Endothelial cell of hepatic sinusoid (primary cell): ENCODE measurements at regions not wholly inside any gene's neighbourhood (a gene's known extent, or its start where the extent isn't known, plus 50 kb on each side); places are given as distances from the start of the nearest gene placed in this dataset.
"Not testable (repeated sequence)": the region's sequence is repeated elsewhere in the genome, so short reads cannot be mapped to it uniquely, and the experiment has no call there.

Experiments
- in situ Hi-C: cut with HindIII; loops from 2 replicates; pipeline ENCODE4 v1.10.0; 2017; ENCODE audit warnings: low sequenced_read_pairs

DNA sequence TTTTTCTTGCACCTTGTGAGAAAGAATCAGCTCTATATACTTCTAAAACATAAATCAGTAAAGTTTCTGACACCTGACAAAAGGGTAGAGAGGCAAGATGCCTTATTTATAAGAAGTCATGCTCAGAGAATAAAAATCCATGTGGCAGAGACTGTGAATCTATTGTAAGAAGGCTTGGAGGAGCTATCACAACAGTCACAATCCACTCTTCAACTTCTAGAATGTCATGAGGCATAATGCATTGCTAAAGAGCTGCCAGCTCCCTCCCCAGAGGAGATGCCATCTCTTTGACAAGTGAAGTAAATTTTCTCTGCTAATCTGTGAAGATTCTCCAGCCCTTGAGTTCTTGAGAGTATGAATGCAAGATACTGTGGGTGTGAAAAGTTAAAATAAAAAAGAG is 971.2 kb upstream of the IGFBP7 start:
- in situ Hi-C loops: no loop called here

DNA sequence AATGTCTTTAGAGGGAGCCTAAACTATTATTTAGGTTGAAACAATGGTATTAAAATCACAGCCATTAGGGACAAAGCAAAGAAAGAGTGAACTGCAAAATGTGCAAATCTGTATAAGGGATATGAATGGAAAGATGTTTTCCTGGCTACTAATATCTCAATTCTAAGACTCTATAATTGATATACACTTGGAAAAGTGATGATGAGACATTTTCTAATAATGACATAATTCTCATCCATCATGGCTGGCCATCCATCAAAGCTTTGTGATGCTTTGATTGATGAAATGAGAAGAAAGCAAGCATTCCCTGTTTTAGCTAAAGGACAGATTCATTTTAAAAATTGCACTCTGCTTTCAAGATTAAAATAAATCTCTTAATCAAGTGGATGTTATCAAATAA is 965.5 kb upstream of the IGFBP7 start:
- in situ Hi-C loops: no loop called here

DNA sequence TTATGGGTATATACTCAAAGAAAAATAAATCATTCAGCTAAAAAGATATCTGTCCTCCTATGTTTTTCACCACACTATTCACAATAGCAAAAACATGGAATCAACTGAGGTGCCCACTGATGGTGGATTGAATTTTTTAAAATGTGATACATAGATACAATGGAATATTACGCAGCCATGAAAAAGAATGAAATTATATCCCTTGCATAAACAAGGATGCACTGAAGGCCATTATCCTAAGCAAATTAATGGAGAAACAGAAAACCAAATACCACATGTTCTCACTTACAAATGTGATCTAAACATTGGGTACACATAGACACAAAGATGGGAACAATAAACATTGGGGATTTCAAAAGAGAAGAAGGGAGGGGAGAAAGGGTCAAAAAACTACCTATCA is 964.2 kb upstream of the IGFBP7 start:
- in situ Hi-C loops: no loop called here

DNA sequence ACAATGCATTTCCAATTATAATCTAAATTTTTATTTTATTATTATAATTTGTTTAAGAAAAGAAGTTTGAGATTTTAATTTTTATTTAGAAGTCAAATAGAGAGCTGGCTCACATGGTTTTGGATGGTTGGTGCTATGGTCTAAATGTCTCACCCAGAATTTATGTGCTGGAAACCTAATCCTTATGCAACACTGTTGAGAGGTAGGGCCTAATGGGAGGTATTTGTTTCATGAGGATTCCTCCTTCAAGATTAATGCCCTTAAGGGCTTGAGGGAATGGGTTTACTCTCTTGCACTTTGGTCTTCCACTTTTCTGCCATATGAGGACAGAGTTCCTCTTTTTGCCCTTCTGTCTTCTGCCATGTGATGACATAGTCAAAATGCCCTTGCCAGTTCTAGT is 960.5 kb upstream of the IGFBP7 start:
- in situ Hi-C loops: no loop called here

DNA sequence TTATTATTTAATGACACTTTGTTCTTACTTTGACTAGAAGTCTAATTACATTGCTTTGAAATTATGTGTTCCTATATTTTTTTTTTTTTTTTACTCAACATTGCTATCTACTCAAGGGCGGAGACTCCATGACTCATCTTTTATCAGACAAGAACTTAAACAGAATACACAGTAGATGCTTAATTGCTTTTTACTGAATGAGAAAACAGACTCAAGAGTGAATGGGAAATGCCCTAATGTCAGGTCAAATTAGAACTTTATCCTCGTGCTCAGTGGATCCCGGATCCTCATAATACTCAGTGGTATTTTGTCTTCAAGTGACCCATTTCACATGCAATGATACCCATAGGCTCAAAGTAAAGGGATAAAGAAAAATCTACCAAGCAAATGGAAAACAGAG is 954.5 kb upstream of the IGFBP7 start:
- in situ Hi-C loops: no loop called here

DNA sequence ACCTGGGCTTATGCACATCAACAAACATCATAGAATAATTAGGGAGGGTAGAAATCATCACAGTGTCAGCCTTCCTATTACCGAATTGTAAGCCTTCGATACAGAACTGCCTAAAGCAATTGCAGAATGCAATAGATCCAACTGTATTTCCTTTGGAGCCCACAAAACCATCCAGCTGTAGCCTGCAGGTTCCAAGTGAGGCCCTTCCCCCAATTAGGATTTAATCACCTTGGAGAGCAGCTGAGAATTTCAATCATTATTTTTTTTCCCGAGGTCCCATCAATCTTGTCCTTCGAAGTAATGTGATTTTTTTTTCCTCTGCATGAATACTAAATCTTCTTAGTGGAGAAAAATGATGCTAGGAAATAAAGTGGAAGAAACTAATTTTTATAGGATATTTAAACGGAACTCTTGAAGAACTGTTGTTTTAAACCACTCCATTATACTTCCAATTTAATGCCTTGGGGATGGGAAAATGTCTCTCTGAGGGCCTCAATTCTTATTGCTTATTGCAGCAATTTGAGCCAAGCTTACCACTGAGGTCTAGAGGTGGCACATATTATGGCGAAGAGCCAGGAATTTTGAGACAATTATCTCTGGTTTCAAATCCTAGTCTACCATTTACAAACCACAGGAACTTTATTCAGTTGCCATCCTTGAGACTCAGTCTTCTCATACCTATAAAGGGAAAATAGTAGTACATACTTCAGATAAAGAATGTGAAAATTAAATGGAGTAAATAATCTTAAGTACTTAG is 953.4 kb upstream of the IGFBP7 start:
- in situ Hi-C loops: no loop called here

DNA sequence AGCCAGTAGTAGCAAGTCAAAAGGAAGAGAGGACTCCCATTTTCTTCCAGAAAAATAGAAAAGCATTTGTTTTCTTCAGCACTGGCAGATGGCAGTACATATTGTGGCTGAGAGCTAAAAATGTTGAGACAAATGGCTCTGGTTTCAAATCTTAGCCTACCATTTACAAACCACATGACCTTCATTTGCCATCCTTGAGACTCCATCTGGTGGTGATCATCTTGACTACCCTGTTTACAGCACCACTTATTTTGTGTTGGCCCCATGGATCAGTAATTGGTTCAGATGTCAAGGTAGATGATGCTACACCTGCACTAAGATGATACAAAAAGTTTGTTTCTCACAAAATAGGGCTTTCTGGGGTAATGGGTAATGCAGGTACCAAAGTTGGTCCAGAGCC is 951.8 kb upstream of the IGFBP7 start:
- in situ Hi-C loops: no loop called here

DNA sequence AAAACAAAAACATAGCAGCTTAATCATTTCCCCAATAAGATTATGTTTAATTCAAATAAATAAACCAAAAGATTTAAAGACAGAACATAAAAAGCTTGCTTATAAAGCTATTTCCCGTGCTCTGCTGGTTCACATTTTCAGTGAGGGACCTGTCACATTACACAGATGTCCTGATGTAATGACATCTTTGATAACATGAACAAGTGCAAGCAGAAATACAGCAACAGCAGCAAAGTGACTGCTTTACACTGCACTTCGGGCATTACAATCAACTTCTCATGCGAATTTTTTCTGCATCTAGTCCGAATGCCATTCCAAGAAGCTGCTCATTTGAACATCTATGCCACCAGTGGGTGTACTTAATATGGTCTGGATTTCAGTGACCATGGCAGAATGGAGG is 940.3 kb upstream of the IGFBP7 start:
- in situ Hi-C loops: no loop called here

DNA sequence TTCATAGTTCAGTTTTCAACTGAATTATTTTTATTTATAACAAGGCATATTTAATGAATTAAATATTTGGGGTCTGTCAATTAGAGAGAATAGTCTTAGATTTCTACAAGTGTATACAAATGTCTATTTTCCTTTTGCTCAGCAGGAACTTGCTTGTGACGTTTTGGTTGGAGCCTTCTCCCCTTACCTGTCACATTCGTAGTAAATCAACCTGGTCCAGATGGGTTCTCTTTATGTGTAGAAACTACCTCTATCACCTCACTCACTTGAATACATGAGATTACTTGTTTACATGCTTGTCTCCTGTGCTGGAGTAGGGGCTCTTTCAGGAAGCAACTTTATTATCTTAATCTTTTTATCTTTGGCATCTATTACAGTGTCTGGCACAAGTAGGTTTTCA is 938.3 kb upstream of the IGFBP7 start:
- in situ Hi-C loops: loop anchor here (5.0 kb wide), 1 partner anchor 36 kb away; no protein-coding TSS in a partner anchor

DNA sequence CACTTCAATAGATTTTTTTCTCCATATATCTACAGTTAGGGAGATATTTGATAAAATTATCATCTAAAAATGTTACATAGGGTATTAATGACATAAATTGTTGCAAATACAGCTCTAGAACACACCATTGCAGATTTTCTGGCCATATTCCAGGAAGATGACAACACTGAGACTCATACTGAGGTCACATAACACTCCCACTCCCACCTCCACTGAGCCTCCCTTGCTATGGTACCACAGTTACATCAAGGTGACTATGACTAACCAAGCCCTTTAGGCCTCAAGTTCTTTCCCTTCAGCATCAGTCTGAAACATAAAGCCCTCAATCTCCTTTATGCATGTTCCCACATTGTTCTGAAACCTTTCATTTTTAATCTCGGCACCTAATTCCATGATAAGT is 932.0 kb upstream of the IGFBP7 start:
- in situ Hi-C loops: no loop called here

DNA sequence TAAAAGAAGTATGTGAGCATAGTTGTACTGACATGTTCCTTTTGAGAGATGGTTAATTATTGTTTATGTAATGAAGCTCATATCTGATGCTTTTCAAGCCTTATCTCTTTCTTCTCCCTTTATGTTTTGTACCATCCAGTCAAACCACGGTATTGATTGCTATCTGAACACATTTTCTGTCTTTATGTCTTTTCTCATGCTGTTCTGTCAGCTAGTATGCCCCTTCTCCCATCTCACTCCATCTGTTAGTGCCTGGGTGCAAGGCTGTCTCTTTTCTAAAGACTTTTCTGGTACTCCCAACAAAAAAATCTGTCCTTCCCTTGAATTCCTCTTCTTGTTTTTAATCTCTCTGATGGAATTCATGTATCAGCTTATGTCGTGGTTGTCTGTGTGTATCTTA is 883.8 kb upstream of the IGFBP7 start:
- in situ Hi-C loops: no loop called here

DNA sequence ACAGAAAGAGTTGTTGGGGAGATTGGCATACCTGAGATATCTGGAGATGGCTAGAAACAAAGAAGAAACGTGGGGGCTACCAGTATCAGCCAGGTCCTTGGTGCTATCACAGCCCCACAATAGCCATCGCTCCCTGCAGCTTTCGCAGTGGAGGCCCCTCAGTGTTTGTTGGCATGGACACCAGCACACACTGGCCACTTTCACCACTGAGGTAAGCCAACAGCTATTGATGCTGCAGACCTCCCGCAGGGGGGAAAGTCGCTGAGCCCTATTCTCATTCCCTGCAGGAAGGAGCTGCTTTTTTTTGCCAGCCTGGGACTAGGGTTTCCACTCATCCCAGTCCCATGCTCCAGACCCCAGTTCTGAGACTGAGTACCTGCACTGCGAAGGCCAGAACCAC is 879.2 kb upstream of the IGFBP7 start:
- in situ Hi-C loops: no loop called here

DNA sequence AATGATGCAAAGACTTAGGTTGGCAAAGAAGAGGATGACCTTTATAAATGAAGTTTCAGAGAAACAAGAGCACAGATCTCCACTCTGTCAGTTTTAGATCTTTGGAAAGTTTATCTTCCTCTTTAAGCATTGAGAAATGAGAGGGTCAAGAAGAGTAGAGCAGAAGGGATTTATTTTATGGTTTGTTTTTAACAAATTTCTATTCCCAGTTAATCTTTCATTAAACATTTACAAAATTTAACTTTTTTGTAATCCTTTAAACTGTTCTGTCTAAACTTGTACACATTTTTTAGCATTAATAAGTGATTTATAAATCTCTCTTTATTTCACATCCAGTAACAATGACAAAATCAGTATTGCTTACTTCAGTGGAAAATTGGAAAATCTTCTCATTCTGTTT is 875.0 kb upstream of the IGFBP7 start:
- in situ Hi-C loops: no loop called here

DNA sequence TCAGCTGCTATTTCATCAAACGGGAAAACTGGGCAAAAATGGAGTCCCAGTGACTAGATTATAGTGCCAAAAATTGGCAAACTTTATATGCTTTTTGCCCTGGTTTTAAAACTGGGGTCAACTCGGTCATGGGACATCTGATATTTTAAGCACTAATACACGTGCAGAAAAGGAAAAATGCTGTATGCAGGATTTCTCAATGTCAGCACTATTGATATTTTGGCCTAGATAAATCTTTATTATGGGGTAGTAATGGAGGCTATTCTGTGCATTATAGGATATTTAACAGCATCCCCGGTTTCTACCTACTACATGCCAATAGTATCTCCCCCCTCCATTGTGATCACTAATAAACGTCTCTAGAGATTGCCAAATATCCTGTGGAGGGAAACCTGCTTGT is 870.9 kb upstream of the IGFBP7 start:
- in situ Hi-C loops: no loop called here

DNA sequence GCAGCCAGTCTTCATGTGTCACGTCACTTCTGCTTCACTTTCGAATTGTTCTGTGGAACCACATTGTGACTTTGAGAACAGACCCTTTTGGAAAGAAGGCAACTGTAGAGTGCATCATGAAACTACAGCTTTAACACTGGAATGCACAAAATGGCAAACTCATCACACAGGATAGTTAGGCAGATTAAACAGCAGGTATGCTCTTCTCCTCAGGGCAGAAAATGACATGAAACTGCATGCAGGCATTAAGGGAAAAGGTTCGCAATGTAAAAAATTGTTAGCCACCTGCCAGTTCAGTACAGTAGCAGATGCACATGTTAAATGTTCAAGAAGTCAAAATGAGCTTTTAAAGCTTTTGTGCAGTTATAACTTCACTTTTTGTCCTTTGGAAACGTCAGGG is 864.6 kb upstream of the IGFBP7 start:
- in situ Hi-C loops: no loop called here

DNA sequence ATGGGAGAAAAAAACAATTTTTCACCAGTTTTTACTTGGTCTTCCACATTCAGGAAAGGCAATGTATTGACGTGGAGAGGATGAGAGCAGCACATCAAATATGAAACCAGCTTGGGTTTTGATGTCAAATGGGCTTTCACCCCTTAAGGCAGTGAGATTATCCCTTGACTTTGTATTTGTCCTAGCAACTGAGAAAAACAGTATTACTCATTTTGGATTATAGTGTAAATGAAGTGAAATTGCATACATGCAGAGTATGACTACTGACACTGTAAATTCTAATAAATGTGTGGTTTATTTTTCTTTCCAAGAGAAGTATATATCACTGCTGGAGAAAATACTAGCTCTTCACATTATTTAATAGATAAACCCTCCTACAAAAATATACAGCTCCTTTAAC is 863.6 kb upstream of the IGFBP7 start:
- in situ Hi-C loops: no loop called here

DNA sequence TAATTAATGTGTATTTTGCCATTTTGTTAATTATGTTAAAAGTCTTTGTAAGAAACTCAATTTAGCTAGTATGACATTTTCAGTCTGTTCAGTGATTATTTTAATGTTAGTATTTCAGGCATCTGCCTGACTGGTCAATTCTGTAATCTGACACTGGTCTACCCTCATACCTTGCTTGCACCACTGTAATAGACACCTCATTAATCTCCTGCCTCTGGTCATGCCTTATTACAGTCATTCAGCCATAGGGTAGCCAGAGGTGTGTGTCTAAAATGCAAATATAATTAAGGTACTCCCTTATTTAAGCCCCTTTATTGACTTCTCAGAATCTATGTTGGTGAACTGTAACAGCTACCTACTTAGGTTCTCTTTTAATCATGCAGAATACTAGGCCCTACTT is 861.1 kb upstream of the IGFBP7 start:
- in situ Hi-C loops: no loop called here

DNA sequence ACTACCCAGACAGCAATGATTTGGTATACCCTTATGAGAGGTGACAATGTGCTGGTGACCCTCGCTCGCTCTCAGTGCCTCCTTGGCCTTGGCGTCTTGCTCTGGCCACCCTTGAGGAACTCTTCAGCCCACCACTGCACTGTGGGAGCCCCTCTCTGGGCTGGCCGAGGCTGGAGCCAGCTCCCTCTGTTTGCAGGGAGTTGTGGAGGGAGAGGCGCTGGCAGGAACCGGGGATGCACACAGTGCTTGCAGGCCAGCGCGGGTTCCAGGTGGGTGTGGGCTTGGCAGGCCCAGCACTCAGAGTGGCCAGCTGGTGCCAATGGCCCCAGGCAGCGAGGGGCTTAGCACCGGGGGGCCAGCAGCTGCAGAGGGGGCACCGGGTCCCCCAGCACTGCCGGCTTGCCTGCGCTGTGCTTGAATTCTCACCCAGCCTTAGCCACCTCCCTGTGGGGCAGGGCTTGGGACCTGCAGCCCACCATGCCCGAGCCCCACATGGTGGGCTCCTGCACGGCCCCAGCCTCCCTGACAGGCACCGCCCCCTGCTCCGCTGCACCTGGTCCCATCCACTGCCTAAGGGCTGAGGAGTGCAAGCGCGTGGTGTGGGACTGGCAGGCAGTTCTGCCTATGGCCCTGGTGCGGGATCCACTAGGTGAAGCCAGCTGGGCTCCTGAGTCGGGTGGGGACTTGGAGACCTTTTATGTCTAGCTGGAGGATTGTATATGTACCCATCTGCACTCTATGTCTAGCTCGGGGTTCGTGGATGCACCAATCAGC is 857.0 kb upstream of the IGFBP7 start:
- in situ Hi-C loops: no loop called here

DNA sequence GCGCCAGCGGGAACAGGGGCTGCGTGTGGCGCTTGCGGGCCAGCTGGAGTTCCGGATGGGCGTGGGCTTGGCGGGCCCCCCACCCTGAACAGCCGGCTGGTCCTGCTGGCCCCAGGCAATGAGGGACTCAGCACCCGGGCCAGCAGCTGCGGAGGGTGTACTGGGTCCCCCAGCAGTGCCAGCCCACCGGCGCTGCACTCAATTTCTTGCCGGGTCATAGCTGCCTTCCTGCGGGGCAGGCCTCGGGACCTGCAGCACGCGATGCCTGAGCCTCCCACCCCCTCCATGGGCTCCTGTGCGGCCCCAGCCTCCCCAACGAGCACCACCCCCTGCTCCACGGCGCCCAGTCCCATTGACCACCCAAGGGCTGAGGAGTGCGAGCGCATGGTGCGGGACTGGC is 855.2 kb upstream of the IGFBP7 start:
- in situ Hi-C loops: not testable (repeated sequence)

DNA sequence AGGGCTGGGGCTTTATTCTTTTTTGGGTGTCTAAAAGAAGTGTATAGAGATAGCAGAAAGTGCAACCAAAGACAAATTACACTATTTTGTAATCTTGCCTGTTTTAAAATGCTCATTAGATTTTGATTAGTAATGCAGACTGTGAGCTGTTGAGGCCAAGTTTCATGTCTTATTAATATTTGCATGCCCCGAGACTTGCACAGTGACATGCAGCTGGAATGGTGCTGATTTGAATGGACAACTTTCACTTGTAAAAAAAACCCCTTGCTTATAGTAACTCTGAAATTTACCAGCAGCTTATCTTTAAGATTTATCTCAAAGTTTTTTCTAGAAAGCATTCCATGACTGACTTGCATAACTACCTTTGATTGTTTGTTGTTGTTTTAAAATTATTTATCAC is 835.1 kb upstream of the IGFBP7 start:
- in situ Hi-C loops: no loop called here

DNA sequence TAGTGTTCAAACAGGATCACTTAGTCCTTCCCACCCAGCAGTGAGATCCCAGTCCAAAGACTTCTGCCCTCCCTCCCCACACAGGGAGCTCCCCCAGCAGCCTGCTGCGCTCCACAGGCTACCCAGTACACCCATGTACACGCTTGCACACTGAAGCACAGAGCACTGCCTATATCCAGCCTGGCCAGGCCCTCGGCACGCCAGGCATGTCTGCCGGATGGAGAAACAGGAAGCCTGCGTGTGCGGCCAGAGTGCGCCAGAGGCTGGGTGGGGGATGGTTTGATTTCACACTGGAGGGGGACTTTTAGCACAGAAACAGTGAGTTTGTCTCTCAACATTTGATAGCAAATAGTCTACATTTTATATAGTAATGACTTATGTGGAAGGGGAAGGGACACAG is 833.5 kb upstream of the IGFBP7 start:
- in situ Hi-C loops: no loop called here

DNA sequence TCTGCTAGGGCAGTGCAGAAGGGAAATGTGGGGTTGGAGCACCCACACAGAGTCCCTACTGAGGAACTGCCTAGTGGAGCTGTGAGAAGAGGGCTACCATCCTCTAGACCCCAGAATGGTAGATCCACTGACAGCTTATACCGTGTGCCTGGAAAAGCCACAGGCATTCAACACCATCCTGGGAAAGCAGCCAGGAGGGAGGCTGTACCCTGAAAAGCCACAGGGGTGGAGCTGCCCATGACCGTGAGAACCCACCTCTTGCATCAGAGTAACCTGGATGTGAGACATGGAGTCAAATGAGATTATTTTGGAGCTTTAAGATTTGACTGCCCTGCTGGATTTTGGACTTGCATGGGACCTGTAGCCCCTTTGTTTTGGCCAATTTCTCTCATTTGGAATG is 827.1 kb upstream of the IGFBP7 start:
- in situ Hi-C loops: loop anchor here (5.0 kb wide), 1 partner anchor 55 kb away; no protein-coding TSS in a partner anchor
